ENCODE measurements at regions not wholly inside any gene's neighbourhood (a gene's known extent, or its start where the extent isn't known, plus 50 kb on each side); places are given as distances from the start of the nearest gene placed in this dataset.

DNA sequence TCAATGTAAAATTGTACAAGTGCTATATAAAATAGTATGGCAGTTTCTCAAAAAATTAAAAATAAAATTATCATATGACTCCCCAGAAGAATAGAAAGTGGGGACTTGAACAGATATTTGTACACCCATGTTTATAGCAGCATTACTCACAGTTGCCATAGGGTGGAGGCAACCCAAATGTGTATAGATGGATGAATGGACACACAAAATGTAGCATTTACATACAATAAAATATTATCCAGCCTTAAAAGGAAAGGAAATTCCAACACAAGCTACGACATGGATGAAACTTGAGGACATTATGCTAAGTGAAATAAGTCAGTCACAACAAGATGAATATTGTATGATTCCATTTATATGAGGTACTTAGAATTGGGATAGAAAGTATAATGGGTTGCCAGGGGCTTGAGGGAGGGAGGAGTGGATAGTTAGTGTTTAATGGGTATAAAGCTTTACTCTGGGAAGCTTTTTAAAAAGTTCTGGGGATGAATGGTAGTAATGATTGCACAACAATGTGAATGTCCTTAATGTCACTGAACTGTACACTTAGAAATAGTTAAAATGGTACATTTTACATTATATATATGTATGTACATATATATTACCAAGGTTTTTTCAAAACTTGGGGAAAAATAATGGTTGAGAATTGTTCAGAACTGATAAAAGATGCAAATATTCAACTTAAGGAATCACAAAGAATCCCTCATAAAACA, 53.0 kb upstream of the ADORA3 start:
- no peaks in the 10 kb centered on the region for H3K9me3 Mint-ChIP-seq
- no peak for ATAC-seq
- no peak overlapping the region for H3K4me3 Mint-ChIP-seq
- no peaks in the 10 kb centered on the region for H3K4me1 Mint-ChIP-seq
- H3K27me3 Mint-ChIP-seq: no peaks in the 10 kb centered on the region
- peak overlapping the region; percentile 31 for H3K27ac Mint-ChIP-seq
- H3K36me3 Mint-ChIP-seq: no peaks in the 10 kb centered on the region

DNA sequence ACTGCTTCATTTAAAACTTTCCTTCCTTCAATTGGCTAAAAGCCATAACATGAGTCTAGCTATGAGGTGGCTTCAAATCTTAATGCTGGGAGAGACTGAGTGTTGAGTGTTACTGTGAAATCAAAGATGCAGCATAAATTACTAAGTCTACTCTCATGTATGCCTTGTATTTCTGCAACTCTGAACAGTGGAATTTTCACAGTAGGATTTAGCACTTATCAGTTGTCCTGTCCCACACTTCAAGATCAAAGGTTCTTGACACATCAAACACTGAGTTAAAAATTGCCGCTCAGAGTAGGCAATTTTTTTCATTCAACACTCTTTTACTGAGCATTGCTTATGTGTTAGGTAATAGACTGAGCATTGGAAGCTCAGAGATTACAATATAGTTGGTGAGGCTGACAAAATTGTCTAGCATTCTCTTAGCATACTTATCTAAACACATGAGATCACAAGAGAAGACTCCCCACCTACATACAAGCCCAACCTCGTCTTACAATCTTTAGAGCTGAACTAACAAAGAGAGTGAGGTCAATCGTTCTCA, 56.4 kb upstream of the ADORA3 start:
- Mint-ChIP-seq H3K27ac (no peak overlapping the region), H3K4me1 (no peaks in the 10 kb centered on the region), H3K36me3 (no peaks in the 10 kb centered on the region), H3K27me3 (no peaks in the 10 kb centered on the region), H3K9me3 (no peaks in the 10 kb centered on the region), H3K4me3 (no peak overlapping the region)
- ATAC-seq: no peak

DNA sequence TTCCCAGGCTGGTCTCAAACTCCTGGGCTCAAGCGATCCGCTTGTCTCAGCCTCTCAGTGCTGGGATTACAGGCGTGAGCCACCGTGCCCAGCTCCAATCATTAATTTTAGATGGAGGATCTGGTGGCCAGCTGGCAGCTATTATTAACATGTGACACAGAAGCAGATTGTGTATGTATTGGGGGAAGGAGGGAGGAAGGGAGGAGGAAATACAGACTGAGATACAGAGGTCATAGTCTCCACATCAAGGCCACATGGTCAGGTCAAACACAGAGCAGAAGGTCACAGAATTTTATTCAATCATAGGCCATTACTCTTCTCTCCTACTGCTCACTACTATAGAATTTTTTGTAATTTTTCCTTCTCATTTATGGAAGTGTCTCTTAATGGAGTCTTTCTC, 57.9 kb upstream of the ADORA3 start:
- H3K27ac Mint-ChIP-seq: no peak overlapping the region
- no peak for ATAC-seq
- no peaks in the 10 kb centered on the region for H3K4me1 Mint-ChIP-seq
- no peaks in the 10 kb centered on the region for H3K36me3 Mint-ChIP-seq
- H3K4me3 Mint-ChIP-seq: no peak overlapping the region
- no peaks in the 10 kb centered on the region for H3K9me3 Mint-ChIP-seq
- no peaks in the 10 kb centered on the region for H3K27me3 Mint-ChIP-seq

DNA sequence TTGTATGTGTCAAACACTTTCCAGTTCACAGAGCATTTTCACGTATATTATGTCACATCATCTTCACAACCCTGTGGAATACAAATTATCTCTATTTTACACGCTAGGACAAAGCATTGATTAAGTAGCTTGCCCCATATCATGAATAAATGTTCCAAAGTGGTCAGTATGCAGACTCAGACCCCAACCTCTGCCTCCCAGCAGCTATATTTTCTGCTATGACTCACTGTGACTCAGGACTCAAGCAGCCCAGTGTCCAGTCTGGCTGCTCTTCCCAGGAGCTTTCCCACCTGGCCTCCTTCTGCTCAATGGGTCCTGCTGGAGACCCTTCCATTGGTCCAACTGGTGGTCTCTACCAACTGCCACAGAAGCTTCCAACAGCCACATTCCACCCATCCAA, 56.0 kb upstream of the RAP1A start:
- Mint-ChIP-seq H3K36me3 (no peaks in the 10 kb centered on the region), H3K27ac (no peak overlapping the region), H3K9me3 (no peaks in the 10 kb centered on the region), H3K4me1 (no peaks in the 10 kb centered on the region), H3K4me3 (no peak overlapping the region), H3K27me3 (no peaks in the 10 kb centered on the region)
- ATAC-seq: no peak

DNA sequence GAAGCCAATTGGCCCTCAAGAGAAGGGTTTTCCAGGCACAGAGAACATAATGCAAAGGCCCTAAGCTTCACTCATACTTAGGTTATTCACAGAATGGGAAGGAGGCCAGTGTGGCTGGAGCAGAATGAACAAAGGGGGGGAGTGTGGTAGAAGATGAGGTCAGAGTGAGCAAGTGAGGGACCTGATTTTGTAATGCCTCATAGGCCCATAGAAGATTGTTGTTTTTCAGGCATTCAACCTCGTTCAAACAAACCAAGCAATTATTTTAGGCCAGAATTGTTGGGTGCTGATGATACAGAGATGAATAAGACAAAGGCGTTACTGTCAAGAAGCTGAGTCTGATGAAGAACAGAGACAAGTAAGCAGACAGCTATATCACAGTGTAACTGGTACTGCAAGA, 54.5 kb upstream of the RAP1A start:
- no peak overlapping the region for H3K4me3 Mint-ChIP-seq
- H3K36me3 Mint-ChIP-seq: no peaks in the 10 kb centered on the region
- ATAC-seq: no peak
- no peaks in the 10 kb centered on the region for H3K9me3 Mint-ChIP-seq
- H3K27me3 Mint-ChIP-seq: no peaks in the 10 kb centered on the region
- no peak overlapping the region for H3K27ac Mint-ChIP-seq
- H3K4me1 Mint-ChIP-seq: peaks cover 8% of the 10 kb centered on the region

DNA sequence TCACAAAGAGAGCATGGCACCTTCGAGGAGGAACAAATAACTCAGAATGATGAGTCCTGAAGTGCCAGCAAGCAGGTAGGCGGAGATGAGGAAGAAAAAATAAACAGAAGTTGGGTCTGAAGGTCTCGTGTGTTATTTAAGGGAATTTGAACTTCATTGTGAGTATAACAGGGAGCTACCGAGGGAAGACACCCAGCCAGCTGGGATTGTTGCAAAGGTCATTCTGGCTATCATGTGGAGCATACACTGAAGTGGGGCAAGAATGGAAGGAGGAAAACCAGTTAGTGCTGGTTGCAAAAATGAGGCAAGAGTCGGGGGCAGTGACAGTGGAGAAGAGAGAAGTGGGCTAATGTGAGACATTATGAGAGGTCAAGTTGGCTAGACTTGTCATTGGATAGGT, 53.6 kb upstream of the RAP1A start:
- Mint-ChIP-seq H3K36me3 (no peaks in the 10 kb centered on the region), H3K4me1 (peaks cover 17% of the 10 kb centered on the region), H3K27ac (no peak overlapping the region), H3K9me3 (no peaks in the 10 kb centered on the region), H3K4me3 (no peak overlapping the region), H3K27me3 (no peaks in the 10 kb centered on the region)
- no peak for ATAC-seq

DNA sequence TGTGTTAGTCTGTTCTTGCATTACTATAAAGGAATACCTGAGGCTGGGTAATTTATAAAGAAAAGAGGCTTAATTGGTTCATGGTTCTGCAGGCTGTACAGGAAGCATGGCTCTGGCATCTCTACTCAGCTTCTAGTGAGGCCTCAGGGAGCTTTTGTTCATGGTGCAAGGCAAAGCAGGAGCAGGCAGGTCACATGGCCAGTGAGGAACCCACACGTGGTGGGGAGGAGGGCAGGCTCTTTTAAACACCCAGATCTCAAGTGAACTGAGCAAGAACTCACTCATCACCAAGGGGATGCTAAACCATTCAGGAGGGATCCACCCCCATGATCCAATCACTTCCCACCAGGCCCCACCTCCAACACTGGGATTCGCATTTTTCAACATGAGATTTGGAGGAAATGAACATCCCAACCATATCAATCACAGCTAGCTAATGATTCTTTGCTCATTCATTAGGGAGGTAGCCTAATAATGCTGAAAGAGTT, 51.4 kb upstream of the RAP1A start:
- H3K36me3 Mint-ChIP-seq: no peaks in the 10 kb centered on the region
- H3K4me3 Mint-ChIP-seq: no peak overlapping the region
- H3K4me1 Mint-ChIP-seq: peaks cover 20% of the 10 kb centered on the region
- H3K27me3 Mint-ChIP-seq: no peaks in the 10 kb centered on the region
- no peaks in the 10 kb centered on the region for H3K9me3 Mint-ChIP-seq
- H3K27ac Mint-ChIP-seq: peak overlapping the region; percentile 52
- ATAC-seq: no peak
